MG63 (cell line): ENCODE measurements at regions not wholly inside any gene's neighbourhood (a gene's known extent, or its start where the extent isn't known, plus 50 kb on each side); places are given as distances from the start of the nearest gene placed in this dataset.

Source experiments
- DNase-seq: peaks from one replicate; pipeline ENCODE4 v3.0.0-alpha.2; 2020
- H3K27me3 ChIP-seq: fragments of 250-450 bp; sonication (Bioruptor Pico); 2 replicates; pipeline ENCODE4 v1.5.1; 2020; ENCODE audit warnings: mild to moderate bottlenecking, moderate library complexity
- H3K36me3 ChIP-seq: fragments of 250-450 bp; sonication (Bioruptor Pico); 2 replicates; pipeline ENCODE4 v1.5.1; 2020; ENCODE audit warnings: mild to moderate bottlenecking, moderate library complexity
- H3K4me3 ChIP-seq: fragments of 250-450 bp; sonication (Bioruptor Pico); 2 replicates; pipeline ENCODE4 v1.5.1; 2020; ENCODE audit warnings: mild to moderate bottlenecking, moderate library complexity
- H3K9me3 ChIP-seq: fragments of 250-450 bp; sonication (Bioruptor Pico); 2 replicates; pipeline ENCODE4 v1.5.1; 2020; ENCODE audit warnings: mild to moderate bottlenecking, moderate library complexity

GRCh38 chr12:71218616-71219015, 60.8 kb upstream of the TSPAN8 start:
- Histone ChIP-seq H3K36me3 (no peaks in the 10 kb centered on the region), H3K4me3 (no peak overlapping the region), H3K9me3 (no peaks in the 10 kb centered on the region), H3K27me3 (no peaks in the 10 kb centered on the region)
- DNase-seq, result no peak

- peak; percentile 12 for DNase-seq
Measured at GRCh38 chr12:71216725-71217579, 59.2 kb upstream of the TSPAN8 start.

DNA sequence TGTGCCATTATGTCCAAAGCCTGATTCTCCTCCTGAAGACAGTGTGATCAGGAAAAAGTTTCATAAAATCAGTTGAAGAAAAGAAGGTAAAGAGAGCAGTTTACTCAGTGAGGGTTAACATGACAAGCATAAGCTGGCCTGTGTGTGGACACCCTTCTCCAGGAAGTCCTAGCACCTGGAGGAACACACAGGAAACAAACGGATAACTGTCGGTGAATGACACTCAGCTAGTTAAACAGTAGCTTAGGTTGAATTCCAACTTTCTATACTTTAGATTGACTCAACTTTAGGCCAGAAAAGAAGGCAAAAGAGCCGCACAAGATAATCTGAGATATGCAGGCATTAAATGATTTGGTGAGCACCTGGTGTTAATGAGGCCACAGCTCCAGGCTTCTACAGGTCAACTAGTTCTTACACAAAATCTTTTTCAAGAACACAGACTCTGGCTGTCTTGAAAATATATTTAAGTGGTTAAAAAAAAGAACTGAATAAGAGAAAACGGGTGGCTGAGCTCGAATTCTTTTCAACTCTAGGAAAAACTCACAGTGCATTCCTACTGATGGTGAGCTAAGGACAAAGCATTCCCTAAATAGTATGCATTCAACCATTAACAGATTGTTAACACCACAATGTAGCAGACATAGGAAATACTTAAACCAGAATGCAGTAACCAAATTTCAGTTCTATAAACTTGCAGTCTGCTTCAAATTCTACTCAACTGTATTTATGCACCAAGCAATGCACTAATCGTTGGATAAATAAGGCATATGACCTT, 56.9 kb upstream of the TSPAN8 start:
- H3K36me3 ChIP-seq, result no peaks in the 10 kb centered on the region
- no peak for DNase-seq
- peaks cover 2% of the 10 kb centered on the region; the same call in 1 of the 2 replicates for H3K9me3 ChIP-seq
- H3K4me3 ChIP-seq, result no peak overlapping the region
- no peaks in the 10 kb centered on the region for H3K27me3 ChIP-seq

More at GRCh38 chr12:71216725-71217579, 59.2 kb upstream of the TSPAN8 start:
- Histone ChIP-seq H3K27me3 (no peaks in the 10 kb centered on the region), H3K36me3 (no peaks in the 10 kb centered on the region), H3K9me3 (no peaks in the 10 kb centered on the region), H3K4me3 (no peak overlapping the region)

GRCh38 chr12:71208053-71208685, 50.4 kb upstream of the TSPAN8 start:
- Histone ChIP-seq H3K27me3 (no peaks in the 10 kb centered on the region), H3K4me3 (no peak overlapping the region), H3K36me3 (no peaks in the 10 kb centered on the region), H3K9me3 (peaks cover 4% of the 10 kb centered on the region; the same call in 1 of the 2 replicates)
- no peak for DNase-seq
